Naive B cell (primary cell): ENCODE measurements at regions not wholly inside any gene's neighbourhood (a gene's known extent, or its start where the extent isn't known, plus 50 kb on each side); places are given as distances from the start of the nearest gene placed in this dataset.
"Not testable (repeated sequence)": the region's sequence is repeated elsewhere in the genome, so short reads cannot be mapped to it uniquely, and the experiment has no call there.

Source experiments
- ATAC-seq, 2 donors: fragments of 150-1000 bp; cut with Tn5 transposase; 2 replicates each; pipeline ENCODE4 v1.10.0; 2021; ENCODE audit warnings: low read depth in 2 of 2, mild to moderate bottlenecking in 2 of 2, moderate library complexity in 2 of 2
- DNase-seq: peaks from one replicate; pipeline ENCODE4 v3.0.0; 2022
- H3K27ac Mint-ChIP-seq, 6 donors: one replicate each; pipeline ENCODE4 v1.8.0; 2020 to 2022; ENCODE audit warnings: mild to moderate bottlenecking in 6 of 6, mixed read lengths in 6 of 6, moderate library complexity in 5 of 6, inconsistent platforms in 2 of 6
- H3K27me3 Mint-ChIP-seq, 3 donors: one replicate each; pipeline ENCODE4 v1.8.0; 2021 to 2022; ENCODE audit warnings: mixed read lengths in 3 of 3, mild to moderate bottlenecking in 1 of 3
- H3K36me3 Mint-ChIP-seq, 2 donors: one replicate each; pipeline ENCODE4 v1.8.0; 2020 to 2022; ENCODE audit warnings: mixed read lengths in 2 of 2, inconsistent platforms in 1 of 2, mild to moderate bottlenecking in 1 of 2
- H3K4me1 Mint-ChIP-seq, 3 donors: one replicate each; pipeline ENCODE4 v1.8.0; 2020 to 2022; ENCODE audit warnings: mixed read lengths in 3 of 3, inconsistent platforms in 1 of 3, mild to moderate bottlenecking in 1 of 3, moderate library complexity in 1 of 3
- H3K4me3 Mint-ChIP-seq, 8 donors: one replicate each; pipeline ENCODE4 v1.8.0; 2020 to 2022; ENCODE audit warnings: mild to moderate bottlenecking in 8 of 8, mixed read lengths in 8 of 8, moderate library complexity in 8 of 8, inconsistent platforms in 2 of 8
- H3K9me3 Mint-ChIP-seq, 7 donors: one replicate each; pipeline ENCODE4 v1.8.0; 2020 to 2022; ENCODE audit warnings: mixed read lengths in 7 of 7, mild to moderate bottlenecking in 5 of 7, inconsistent platforms in 2 of 7, moderate library complexity in 1 of 7

GRCh38 chr10:46095943-46096342 lies 49.9 kb upstream of the MSMB start:
- H3K9me3 Mint-ChIP-seq, ATAC-seq, H3K27me3 Mint-ChIP-seq, H3K36me3 Mint-ChIP-seq, H3K27ac Mint-ChIP-seq, DNase-seq: not testable (repeated sequence)
- Mint-ChIP-seq H3K4me3 (peak overlapping the region in 2 of 8 donors; percentile 52 to 56), H3K4me1 (peaks cover 7 to 33% (median 18%) of the 10 kb centered on the region in 3 donors)

GRCh38 chr10:46096446-46096845 lies 50.4 kb upstream of the MSMB start:
- ATAC-seq (no peak), DNase-seq (no peak)
- H3K9me3 Mint-ChIP-seq: peaks cover 0 to 6% (median 0%) of the 10 kb centered on the region in 7 donors
- peak overlapping the region in 6 of 8 donors; percentile 56 to 83 (median 74) for H3K4me3 Mint-ChIP-seq
- peaks cover 0 to 2% (median 0%) of the 10 kb centered on the region in 3 donors for H3K27me3 Mint-ChIP-seq
- no peaks in the 10 kb centered on the region for H3K36me3 Mint-ChIP-seq
- peak overlapping the region in 5 of 6 donors; percentile 47 to 87 (median 84) for H3K27ac Mint-ChIP-seq
- peaks cover 6 to 33% (median 14%) of the 10 kb centered on the region in 3 donors for H3K4me1 Mint-ChIP-seq

- ATAC-seq: no peak
- peaks cover 0 to 6% (median 0%) of the 10 kb centered on the region in 7 donors for H3K9me3 Mint-ChIP-seq
- H3K27me3 Mint-ChIP-seq: peaks cover 0 to 4% (median 0%) of the 10 kb centered on the region in 3 donors
- no peaks in the 10 kb centered on the region for H3K36me3 Mint-ChIP-seq
- peaks cover 6 to 33% (median 11%) of the 10 kb centered on the region in 3 donors for H3K4me1 Mint-ChIP-seq
- peak overlapping the region in 6 of 8 donors; percentile 56 to 83 (median 74) for H3K4me3 Mint-ChIP-seq
- peak; percentile 11 for DNase-seq
- peak overlapping the region in 5 of 6 donors; percentile 71 to 88 (median 84) for H3K27ac Mint-ChIP-seq
Observed at GRCh38 chr10:46096909-46097575, 51.0 kb upstream of the MSMB start.

- Mint-ChIP-seq H3K4me3 (peak overlapping the region in 6 of 8 donors; percentile 15 to 68 (median 44)), H3K9me3 (peaks cover 0 to 6% (median 0%) of the 10 kb centered on the region in 7 donors), H3K36me3 (no peaks in the 10 kb centered on the region), H3K4me1 (peaks cover 6 to 33% (median 11%) of the 10 kb centered on the region in 3 donors), H3K27me3 (peaks cover 0 to 4% (median 0%) of the 10 kb centered on the region in 3 donors), H3K27ac (peak overlapping the region in 3 of 6 donors; percentile 29 to 84 (median 67))
- DNase-seq (no peak), ATAC-seq (no peak)
Observed at GRCh38 chr10:46097576-46098317, 51.7 kb upstream of the MSMB start.

GRCh38 chr10:46098386-46098785 lies 52.3 kb upstream of the MSMB start:
- Mint-ChIP-seq H3K36me3 (no peaks in the 10 kb centered on the region), H3K27me3 (peaks cover 0 to 4% (median 0%) of the 10 kb centered on the region in 3 donors), H3K4me3 (no peak overlapping the region), H3K9me3 (peaks cover 0 to 6% (median 0%) of the 10 kb centered on the region in 7 donors), H3K27ac (no peak overlapping the region), H3K4me1 (peaks cover 6 to 33% (median 11%) of the 10 kb centered on the region in 3 donors)
- DNase-seq (no peak), ATAC-seq (no peak)

GRCh38 chr10:46098925-46099324 lies 52.9 kb upstream of the MSMB start:
- Mint-ChIP-seq H3K27ac (peak overlapping the region in 1 of 6 donors; percentile 61), H3K4me1 (peaks cover 6 to 33% (median 11%) of the 10 kb centered on the region in 3 donors)
- not testable (repeated sequence) for ATAC-seq, DNase-seq, H3K9me3 Mint-ChIP-seq, H3K36me3 Mint-ChIP-seq, H3K4me3 Mint-ChIP-seq, H3K27me3 Mint-ChIP-seq

- Mint-ChIP-seq H3K9me3 (no peaks in the 10 kb centered on the region), H3K27ac (peak overlapping the region in 1 of 6 donors; percentile 59), H3K4me3 (no peak overlapping the region), H3K36me3 (peaks cover 0 to 7% of the 10 kb centered on the region in 2 donors), H3K27me3 (peaks cover 15 to 29% (median 21%) of the 10 kb centered on the region in 3 donors), H3K4me1 (peaks cover 8 to 14% (median 13%) of the 10 kb centered on the region in 3 donors)
- DNase-seq (no peak), ATAC-seq (no peak)
Observed at GRCh38 chr10:46104071-46104585, 58.1 kb upstream of the MSMB start.

- H3K4me3 Mint-ChIP-seq: peak overlapping the region in 6 of 8 donors; percentile 74 to 91 (median 89)
- peak overlapping the region in 1 of 6 donors; percentile 2 for H3K27ac Mint-ChIP-seq
- not testable (repeated sequence) for H3K9me3 Mint-ChIP-seq, DNase-seq, H3K36me3 Mint-ChIP-seq, ATAC-seq
- peaks cover 8 to 14% (median 13%) of the 10 kb centered on the region in 3 donors for H3K4me1 Mint-ChIP-seq
- peaks cover 15 to 29% (median 21%) of the 10 kb centered on the region in 3 donors for H3K27me3 Mint-ChIP-seq
Observed at GRCh38 chr10:46105416-46105815, 59.3 kb upstream of the MSMB start.

GRCh38 chr10:46105856-46106409 lies 59.9 kb upstream of the MSMB start:
- peak in 1 of 2 donors; percentile 65 for ATAC-seq
- peaks cover 15 to 29% (median 21%) of the 10 kb centered on the region in 3 donors for H3K27me3 Mint-ChIP-seq
- peak overlapping the region in 1 of 6 donors; percentile 53 for H3K27ac Mint-ChIP-seq
- H3K9me3 Mint-ChIP-seq, H3K36me3 Mint-ChIP-seq, DNase-seq: not testable (repeated sequence)
- H3K4me1 Mint-ChIP-seq: peaks cover 8 to 14% (median 13%) of the 10 kb centered on the region in 3 donors
- peak overlapping the region in 6 of 8 donors; percentile 74 to 91 (median 89) for H3K4me3 Mint-ChIP-seq

- Mint-ChIP-seq H3K27ac (peak overlapping the region in 4 of 6 donors; percentile 4 to 79 (median 18)), H3K4me3 (peak overlapping the region; percentile 57 to 99 (median 83)), H3K27me3 (peaks cover 15 to 29% (median 17%) of the 10 kb centered on the region in 3 donors), H3K4me1 (peaks cover 8 to 14% (median 13%) of the 10 kb centered on the region in 3 donors), H3K36me3 (peaks cover 0 to 7% of the 10 kb centered on the region in 2 donors), H3K9me3 (no peaks in the 10 kb centered on the region)
- ATAC-seq (peak; percentile 72 to 85), DNase-seq (peak; percentile 42)
Observed at GRCh38 chr10:46106410-46107255, 60.6 kb upstream of the MSMB start.

- Mint-ChIP-seq H3K27me3 (peaks cover 15 to 29% (median 17%) of the 10 kb centered on the region in 3 donors), H3K4me1 (peaks cover 8 to 14% (median 13%) of the 10 kb centered on the region in 3 donors)
- not testable (repeated sequence) for H3K9me3 Mint-ChIP-seq, H3K27ac Mint-ChIP-seq, DNase-seq, H3K36me3 Mint-ChIP-seq, ATAC-seq, H3K4me3 Mint-ChIP-seq
Observed at GRCh38 chr10:46108158-46108499, 62.1 kb upstream of the MSMB start.

- not testable (repeated sequence) for H3K4me3 Mint-ChIP-seq, H3K27me3 Mint-ChIP-seq, H3K4me1 Mint-ChIP-seq, H3K27ac Mint-ChIP-seq, DNase-seq, ATAC-seq, H3K9me3 Mint-ChIP-seq, H3K36me3 Mint-ChIP-seq
Observed at GRCh38 chr10:46154271-46154670, 108.2 kb upstream of the MSMB start.
